ENCODE measurements at regions not wholly inside any gene's neighbourhood (a gene's known extent, or its start where the extent isn't known, plus 50 kb on each side); places are given as distances from the start of the nearest gene placed in this dataset.
"Not testable (repeated sequence)": the region's sequence is repeated elsewhere in the genome, so short reads cannot be mapped to it uniquely, and the experiment has no call there.

- H3K4me1 Mint-ChIP-seq; H3K27me3 Mint-ChIP-seq; ATAC-seq; H3K4me3 Mint-ChIP-seq; CTCF ChIA-PET; H3K36me3 Mint-ChIP-seq; H3K9me3 Mint-ChIP-seq (ENCODE audit: low read depth); H3K27ac Mint-ChIP-seq; DNase-seq: not testable (repeated sequence)
Measured at GRCh38 chr16:29355339-29356059, 51.0 kb downstream of the NPIPB11 start.

GRCh38 chr16:29354449-29354848 is 52.1 kb downstream of the NPIPB11 start:
- H3K36me3 Mint-ChIP-seq; H3K9me3 Mint-ChIP-seq (ENCODE audit: low read depth); H3K4me3 Mint-ChIP-seq; CTCF ChIA-PET; DNase-seq; H3K27me3 Mint-ChIP-seq; ATAC-seq; H3K4me1 Mint-ChIP-seq; H3K27ac Mint-ChIP-seq: not testable (repeated sequence)

GRCh38 chr16:29352617-29352999 is 53.9 kb downstream of the NPIPB11 start:
- DNase-seq; H3K9me3 Mint-ChIP-seq (ENCODE audit: low read depth); H3K27me3 Mint-ChIP-seq; ATAC-seq; H3K27ac Mint-ChIP-seq; H3K36me3 Mint-ChIP-seq; H3K4me1 Mint-ChIP-seq; CTCF ChIA-PET; H3K4me3 Mint-ChIP-seq: not testable (repeated sequence)

GRCh38 chr16:29351970-29352616 is 54.4 kb downstream of the NPIPB11 start:
- ATAC-seq; H3K4me1 Mint-ChIP-seq; CTCF ChIA-PET; H3K4me3 Mint-ChIP-seq; DNase-seq; H3K9me3 Mint-ChIP-seq (ENCODE audit: low read depth); H3K27me3 Mint-ChIP-seq; H3K27ac Mint-ChIP-seq; H3K36me3 Mint-ChIP-seq: not testable (repeated sequence)

GRCh38 chr16:29351271-29351969 is 55.1 kb downstream of the NPIPB11 start:
- H3K4me3 Mint-ChIP-seq; H3K4me1 Mint-ChIP-seq; H3K36me3 Mint-ChIP-seq; H3K9me3 Mint-ChIP-seq (ENCODE audit: low read depth); H3K27ac Mint-ChIP-seq; DNase-seq; ATAC-seq; H3K27me3 Mint-ChIP-seq; CTCF ChIA-PET: not testable (repeated sequence)

- ATAC-seq; H3K4me3 Mint-ChIP-seq; DNase-seq; H3K27ac Mint-ChIP-seq; H3K36me3 Mint-ChIP-seq; CTCF ChIA-PET; H3K4me1 Mint-ChIP-seq; H3K9me3 Mint-ChIP-seq (ENCODE audit: low read depth); H3K27me3 Mint-ChIP-seq: not testable (repeated sequence)
Measured at GRCh38 chr16:29349966-29350365, 56.5 kb downstream of the NPIPB11 start.

GRCh38 chr16:29348748-29349147 is 57.8 kb downstream of the NPIPB11 start:
- H3K9me3 Mint-ChIP-seq (ENCODE audit: low read depth); H3K27ac Mint-ChIP-seq; H3K36me3 Mint-ChIP-seq; H3K27me3 Mint-ChIP-seq; H3K4me1 Mint-ChIP-seq; H3K4me3 Mint-ChIP-seq; DNase-seq; CTCF ChIA-PET; ATAC-seq: not testable (repeated sequence)

GRCh38 chr16:29348123-29348690 is 58.3 kb downstream of the NPIPB11 start:
- not testable (repeated sequence) for H3K36me3 Mint-ChIP-seq; H3K9me3 Mint-ChIP-seq (ENCODE audit: low read depth); H3K27me3 Mint-ChIP-seq; DNase-seq; H3K4me3 Mint-ChIP-seq; H3K27ac Mint-ChIP-seq; H3K4me1 Mint-ChIP-seq; ATAC-seq
- CTCF ChIA-PET = interaction anchor here (0.6 kb wide), 1 partner anchor 687 kb away, joined by 3 read pairs; no protein-coding TSS in a partner anchor

- H3K36me3 Mint-ChIP-seq; CTCF ChIA-PET; H3K27me3 Mint-ChIP-seq; H3K4me1 Mint-ChIP-seq; H3K27ac Mint-ChIP-seq; DNase-seq; ATAC-seq; H3K4me3 Mint-ChIP-seq; H3K9me3 Mint-ChIP-seq (ENCODE audit: low read depth): not testable (repeated sequence)
Measured at GRCh38 chr16:29346796-29347580, 59.5 kb downstream of the NPIPB11 start.

GRCh38 chr16:29346203-29346602 is 60.3 kb downstream of the NPIPB11 start:
- CTCF ChIA-PET; ATAC-seq; H3K27ac Mint-ChIP-seq; H3K4me3 Mint-ChIP-seq; DNase-seq; H3K4me1 Mint-ChIP-seq; H3K36me3 Mint-ChIP-seq; H3K9me3 Mint-ChIP-seq (ENCODE audit: low read depth); H3K27me3 Mint-ChIP-seq: not testable (repeated sequence)

GRCh38 chr16:29342937-29343336 is 63.6 kb downstream of the NPIPB11 start:
- H3K27me3 Mint-ChIP-seq; ATAC-seq; H3K27ac Mint-ChIP-seq; H3K4me1 Mint-ChIP-seq; H3K4me3 Mint-ChIP-seq; H3K36me3 Mint-ChIP-seq; CTCF ChIA-PET; DNase-seq; H3K9me3 Mint-ChIP-seq (ENCODE audit: low read depth): not testable (repeated sequence)

GRCh38 chr16:29340779-29341438 is 65.6 kb downstream of the NPIPB11 start:
- H3K4me3 Mint-ChIP-seq; ATAC-seq; H3K4me1 Mint-ChIP-seq; H3K27me3 Mint-ChIP-seq; H3K27ac Mint-ChIP-seq; H3K9me3 Mint-ChIP-seq (ENCODE audit: low read depth); CTCF ChIA-PET; H3K36me3 Mint-ChIP-seq; DNase-seq: not testable (repeated sequence)

- not testable (repeated sequence) for H3K4me3 Mint-ChIP-seq; H3K36me3 Mint-ChIP-seq; H3K9me3 Mint-ChIP-seq (ENCODE audit: low read depth)
Measured at GRCh38 chr16:29340235-29340634, 66.3 kb downstream of the NPIPB11 start.

More at GRCh38 chr16:29340235-29340634, 66.3 kb downstream of the NPIPB11 start:
- H3K27me3 Mint-ChIP-seq, H3K4me1 Mint-ChIP-seq, H3K27ac Mint-ChIP-seq, CTCF ChIA-PET, DNase-seq, ATAC-seq: not testable (repeated sequence)

Data from activated CD8-positive, alpha-beta memory T cell treated with anti-CD3 and anti-CD28 coated beads, Interleukin-2, amount 10 ng/mL, durations not matched to agents 7 days and 5 days (primary cell).